ENCODE measurements at regions not wholly inside any gene's neighbourhood (a gene's known extent, or its start where the extent isn't known, plus 50 kb on each side); places are given as distances from the start of the nearest gene placed in this dataset.

- no peaks in the 10 kb centered on the region for H3K36me3 ChIP-seq (ENCODE audit: control insufficient read depth, insufficient read depth, low read length)
- DNase-seq (no peak), ATAC-seq (ENCODE audit: low read depth) (no peak)
- no peak overlapping the region for H2AFZ ChIP-seq (replicated peaks; ENCODE audit: low read length, poor library complexity)
- peaks cover under 1% of the 10 kb centered on the region; the same call in 1 of the 2 replicates for H3K27me3 ChIP-seq (ENCODE audit: control insufficient read depth, insufficient read depth, low read length)
- H2BK20ac ChIP-seq (ENCODE audit: low read depth, low read length) = no peak overlapping the region
- H3K9ac ChIP-seq (ENCODE audit: low read depth, low read length) = no peak overlapping the region
- H3K4ac ChIP-seq (ENCODE audit: low read depth, low read length) = no peak overlapping the region
- H3K9me3 ChIP-seq (ENCODE audit: control insufficient read depth, insufficient read depth, low read length) = no peaks in the 10 kb centered on the region
- TF ChIP-seq USF2 (IDR thresholded peaks at IDR 0.05; ENCODE audit: low read depth, low read length) (no peak), RCOR1 (IDR thresholded peaks at IDR 0.05; ENCODE audit: insufficient replicate concordance, low read length) (no peak), NFE2L2 (IDR thresholded peaks at IDR 0.05; ENCODE audit: low read depth, low read length) (no peak), RAD21 (IDR thresholded peaks at IDR 0.05; ENCODE audit: low read length) (no peak), MAZ (IDR thresholded peaks at IDR 0.05; ENCODE audit: borderline replicate concordance, low read depth, low read length) (no peak), CHD1 (IDR thresholded peaks at IDR 0.05; ENCODE audit: low read depth, low read length) (no peak), BHLHE40 (IDR thresholded peaks at IDR 0.05; ENCODE audit: low read depth, low read length) (no peak), MAFK (IDR thresholded peaks at IDR 0.05; ENCODE audit: low read depth, low read length) (no peak), FOS (IDR thresholded peaks at IDR 0.05; ENCODE audit: low read depth, low read length) (no peak), SMC3 (IDR thresholded peaks at IDR 0.05; ENCODE audit: low read depth, low read length) (no peak), CEBPB (IDR thresholded peaks at IDR 0.05; ENCODE audit: low read depth, low read length) (no peak), POLR2A (IDR thresholded peaks at IDR 0.05; ENCODE audit: low read depth, low read length) (no peak), MXI1 (IDR thresholded peaks at IDR 0.05; ENCODE audit: borderline replicate concordance, low read depth, low read length) (no peak), RFX5 (IDR thresholded peaks at IDR 0.05; ENCODE audit: low read depth, low read length) (no peak)
- TF ChIP-seq, protein P1, sequence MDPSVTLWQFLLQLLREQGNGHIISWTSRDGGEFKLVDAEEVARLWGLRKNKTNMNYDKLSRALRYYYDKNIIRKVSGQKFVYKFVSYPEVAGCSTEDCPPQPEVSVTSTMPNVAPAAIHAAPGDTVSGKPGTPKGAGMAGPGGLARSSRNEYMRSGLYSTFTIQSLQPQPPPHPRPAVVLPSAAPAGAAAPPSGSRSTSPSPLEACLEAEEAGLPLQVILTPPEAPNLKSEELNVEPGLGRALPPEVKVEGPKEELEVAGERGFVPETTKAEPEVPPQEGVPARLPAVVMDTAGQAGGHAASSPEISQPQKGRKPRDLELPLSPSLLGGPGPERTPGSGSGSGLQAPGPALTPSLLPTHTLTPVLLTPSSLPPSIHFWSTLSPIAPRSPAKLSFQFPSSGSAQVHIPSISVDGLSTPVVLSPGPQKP (IDR thresholded peaks at IDR 0.05; ENCODE audit: borderline replicate concordance, low read depth, low read length) = no peak
- TF ChIP-seq, protein P2, sequence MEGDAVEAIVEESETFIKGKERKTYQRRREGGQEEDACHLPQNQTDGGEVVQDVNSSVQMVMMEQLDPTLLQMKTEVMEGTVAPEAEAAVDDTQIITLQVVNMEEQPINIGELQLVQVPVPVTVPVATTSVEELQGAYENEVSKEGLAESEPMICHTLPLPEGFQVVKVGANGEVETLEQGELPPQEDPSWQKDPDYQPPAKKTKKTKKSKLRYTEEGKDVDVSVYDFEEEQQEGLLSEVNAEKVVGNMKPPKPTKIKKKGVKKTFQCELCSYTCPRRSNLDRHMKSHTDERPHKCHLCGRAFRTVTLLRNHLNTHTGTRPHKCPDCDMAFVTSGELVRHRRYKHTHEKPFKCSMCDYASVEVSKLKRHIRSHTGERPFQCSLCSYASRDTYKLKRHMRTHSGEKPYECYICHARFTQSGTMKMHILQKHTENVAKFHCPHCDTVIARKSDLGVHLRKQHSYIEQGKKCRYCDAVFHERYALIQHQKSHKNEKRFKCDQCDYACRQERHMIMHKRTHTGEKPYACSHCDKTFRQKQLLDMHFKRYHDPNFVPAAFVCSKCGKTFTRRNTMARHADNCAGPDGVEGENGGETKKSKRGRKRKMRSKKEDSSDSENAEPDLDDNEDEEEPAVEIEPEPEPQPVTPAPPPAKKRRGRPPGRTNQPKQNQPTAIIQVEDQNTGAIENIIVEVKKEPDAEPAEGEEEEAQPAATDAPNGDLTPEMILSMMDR (conservative IDR thresholded peaks at IDR 0.05; ENCODE audit: low read depth, low read length) = no peak
- H2BK120ac ChIP-seq (ENCODE audit: low read depth, low read length) = no peak overlapping the region
- no peak overlapping the region for H2AK9ac ChIP-seq (replicated peaks; ENCODE audit: low read depth, low read length, poor library complexity)
- H4K8ac ChIP-seq (ENCODE audit: low read depth in 2 of 2, low read length in 2 of 2) = no peak overlapping the region
- dilution Hi-C loops (cut with HindIII; ENCODE audit: low sequenced_read_pairs, unreplicated experiment) (no loop called here), intact Hi-C loops (cut with micrococcal nuclease) (no loop called here), in situ Hi-C loops (cut with MboI; ENCODE audit: low sequenced_read_pairs) (loop anchor here (5.0 kb wide), 2 partner anchors 113 to 478 kb away; partner anchors contain the start of gene SMAD3)
- H3K14ac ChIP-seq (replicated peaks; ENCODE audit: low read depth, low read length) = no peak overlapping the region
- ChIA-PET POLR2A (ENCODE audit: unreplicated experiment) (no interaction called here), CTCF (no interaction called here)
- H3K4me2 ChIP-seq (ENCODE audit: low read depth, low read length) = no peak overlapping the region
- 94% methylated on average over 2 of the region's 6 CpGs; no CpG with 5 or more reads in 1 of the 2 experiments for WGBS, 2 experiments (ENCODE audit: extremely low coverage in 2 of 2, insufficient read length in 1 of 2)
- H3K27ac ChIP-seq (ENCODE audit: insufficient read depth, low read length) = no peak overlapping the region
- H3K18ac ChIP-seq (ENCODE audit: low read depth, low read length) = no peak overlapping the region
- H4K91ac ChIP-seq (ENCODE audit: insufficient read depth, low read depth, low read length) = no peak overlapping the region
- no peak overlapping the region for H3K23ac ChIP-seq (ENCODE audit: low read depth, low read length)
- H2BK5ac ChIP-seq (ENCODE audit: low read depth, low read length, poor library complexity, severe bottlenecking) = no peak overlapping the region
- peaks cover 3% of the 10 kb centered on the region; the same call in 1 of the 2 replicates for H3K4me1 ChIP-seq (ENCODE audit: control insufficient read depth, insufficient read depth, low read length)
- no peaks in the 10 kb centered on the region for H4K20me1 ChIP-seq (ENCODE audit: insufficient read depth, low read length)
- H3K4me3 ChIP-seq (ENCODE audit: insufficient read depth, low read depth, low read length) = no peak overlapping the region
- H2BK15ac ChIP-seq (ENCODE audit: low read depth, low read length) = no peak overlapping the region
- H3K56ac ChIP-seq (ENCODE audit: extremely low read depth, insufficient read depth, low read length) = no peak overlapping the region
- H2AK5ac ChIP-seq (ENCODE audit: low read depth, low read length) = peak overlapping the region; percentile 69
- peaks cover 12% of the 10 kb centered on the region; the same call in 1 of the 2 replicates for H3K9me1 ChIP-seq (ENCODE audit: insufficient read depth, low read length)
- H4K5ac ChIP-seq (ENCODE audit: low read depth, low read length) = no peak overlapping the region
- no TSS peak for BruUV-seq (replicated peaks)
- H3K79me1 ChIP-seq (ENCODE audit: low read depth in 1 of 2, low read length in 2 of 2) = no peaks in the 10 kb centered on the region
Measured at GRCh38 chr15:66954601-66955000, 110.8 kb upstream of the SMAD3 start.
